ENCODE measurements at regions not wholly inside any gene's neighbourhood (a gene's known extent, or its start where the extent isn't known, plus 50 kb on each side); places are given as distances from the start of the nearest gene placed in this dataset.

- Histone ChIP-seq H3K4me3 (no peak overlapping the region), H3K27me3 (ENCODE audit: insufficient read depth) (no peaks in the 10 kb centered on the region), H4K20me1 (replicated peaks; ENCODE audit: insufficient read depth) (no peaks in the 10 kb centered on the region), H2AFZ (no peak overlapping the region), H3F3A (replicated peaks; ENCODE audit: low read depth) (no peaks in the 10 kb centered on the region), H3K27ac (ENCODE audit: low read depth) (no peak overlapping the region), H3K79me2 (replicated peaks; ENCODE audit: insufficient read depth) (no peaks in the 10 kb centered on the region), H3K9me2 (ENCODE audit: insufficient read depth) (no peaks in the 10 kb centered on the region), H3K4me1 (ENCODE audit: insufficient read depth) (no peaks in the 10 kb centered on the region), H3K4me2 (no peak overlapping the region), H3K36me3 (ENCODE audit: insufficient read depth) (no peaks in the 10 kb centered on the region)
- TF ChIP-seq POLR2AphosphoS5 (IDR thresholded peaks at IDR 0.05; ENCODE audit: low read depth) (no peak), CREB1 (CRISPR knock-in tag; IDR thresholded peaks at IDR 0.05; ENCODE audit: low read depth) (no peak), CTCF (conservative IDR thresholded peaks at IDR 0.05; ENCODE audit: low read depth in 2 of 2) (no peak), NANOG (IDR thresholded peaks at IDR 0.05; ENCODE audit: borderline replicate concordance) (no peak), ZNF114 (CRISPR knock-in tag; IDR thresholded peaks at IDR 0.05) (no peak), ETS1 (IDR thresholded peaks at IDR 0.05) (no peak), STAT1 (IDR thresholded peaks at IDR 0.05; ENCODE audit: unreplicated experiment) (no peak), EZH2 (IDR thresholded peaks at IDR 0.05; ENCODE audit: low read depth, unreplicated experiment) (no peak), JUNB (IDR thresholded peaks at IDR 0.05; ENCODE audit: unreplicated experiment) (no peak), ZNF331 (CRISPR knock-in tag; IDR thresholded peaks at IDR 0.05; ENCODE audit: low read depth) (no peak)
- Mint-ChIP-seq H3K36me3 (ENCODE audit: low read depth) (no peaks in the 10 kb centered on the region), H3K9me3 (peaks cover 12% of the 10 kb centered on the region), H3K27me3 (ENCODE audit: insufficient read depth, low read depth, poor library complexity) (peaks cover 2% of the 10 kb centered on the region), H3K4me1 (no peaks in the 10 kb centered on the region), H3K27ac (no peak overlapping the region), H3K4me3 (no peak overlapping the region)
- ATAC-seq (no peak), DNase-seq (ENCODE audit: low spot score) (no peak)
Measured at GRCh38 chr2:18284331-18284730, 276.1 kb downstream of the RDH14 start.

- Histone ChIP-seq H3K79me2 (replicated peaks; ENCODE audit: insufficient read depth) (no peaks in the 10 kb centered on the region), H3K4me1 (ENCODE audit: insufficient read depth) (no peaks in the 10 kb centered on the region), H3K4me2 (no peak overlapping the region), H3K4me3 (no peak overlapping the region), H3K36me3 (ENCODE audit: insufficient read depth) (no peaks in the 10 kb centered on the region), H3F3A (replicated peaks; ENCODE audit: low read depth) (no peaks in the 10 kb centered on the region), H2AFZ (no peak overlapping the region), H3K9me2 (ENCODE audit: insufficient read depth) (no peaks in the 10 kb centered on the region), H3K27ac (ENCODE audit: low read depth) (no peak overlapping the region), H4K20me1 (replicated peaks; ENCODE audit: insufficient read depth) (no peaks in the 10 kb centered on the region), H3K27me3 (ENCODE audit: insufficient read depth) (no peaks in the 10 kb centered on the region)
- Mint-ChIP-seq H3K4me1 (no peaks in the 10 kb centered on the region), H3K27ac (no peak overlapping the region), H3K9me3 (peaks cover 12% of the 10 kb centered on the region), H3K27me3 (ENCODE audit: insufficient read depth, low read depth, poor library complexity) (peaks cover 4% of the 10 kb centered on the region), H3K36me3 (ENCODE audit: low read depth) (no peaks in the 10 kb centered on the region), H3K4me3 (no peak overlapping the region)
- no peak for ATAC-seq
- DNase-seq (ENCODE audit: low spot score): no peak
- TF ChIP-seq JUNB (IDR thresholded peaks at IDR 0.05; ENCODE audit: unreplicated experiment): no peak
- TF ChIP-seq NANOG (IDR thresholded peaks at IDR 0.05; ENCODE audit: borderline replicate concordance): no peak
- no peak for TF ChIP-seq ZNF114 (CRISPR knock-in tag; IDR thresholded peaks at IDR 0.05)
- no peak for TF ChIP-seq EZH2phosphoT487 (IDR thresholded peaks at IDR 0.05; ENCODE audit: unreplicated experiment)
- TF ChIP-seq ETS1 (IDR thresholded peaks at IDR 0.05): no peak
- no peak for TF ChIP-seq ZNF331 (CRISPR knock-in tag; IDR thresholded peaks at IDR 0.05; ENCODE audit: low read depth)
- no peak for TF ChIP-seq CREB1 (CRISPR knock-in tag; IDR thresholded peaks at IDR 0.05; ENCODE audit: low read depth)
- no peak for TF ChIP-seq REST (IDR thresholded peaks at IDR 0.05; ENCODE audit: unreplicated experiment)
- no peak for TF ChIP-seq EZH2 (IDR thresholded peaks at IDR 0.05; ENCODE audit: low read depth, unreplicated experiment)
- TF ChIP-seq STAT1 (IDR thresholded peaks at IDR 0.05; ENCODE audit: unreplicated experiment): no peak
- no peak for TF ChIP-seq CTCF (conservative IDR thresholded peaks at IDR 0.05; ENCODE audit: low read depth in 2 of 2)
Measured at GRCh38 chr2:18282026-18282425, 278.4 kb downstream of the RDH14 start.
